GM21528 (cell line): ENCODE measurements at regions not wholly inside any gene's neighbourhood (a gene's known extent, or its start where the extent isn't known, plus 50 kb on each side); places are given as distances from the start of the nearest gene placed in this dataset.

Experiments
- ATAC-seq: cut with Tn5 transposase; IDR thresholded peaks from one replicate; pipeline ENCODE4 v1.9.1; 2021; ENCODE audit warnings: mild to moderate bottlenecking, moderate library complexity; ENCODE audit not compliant: unreplicated experiment, low FRiP score

DNA sequence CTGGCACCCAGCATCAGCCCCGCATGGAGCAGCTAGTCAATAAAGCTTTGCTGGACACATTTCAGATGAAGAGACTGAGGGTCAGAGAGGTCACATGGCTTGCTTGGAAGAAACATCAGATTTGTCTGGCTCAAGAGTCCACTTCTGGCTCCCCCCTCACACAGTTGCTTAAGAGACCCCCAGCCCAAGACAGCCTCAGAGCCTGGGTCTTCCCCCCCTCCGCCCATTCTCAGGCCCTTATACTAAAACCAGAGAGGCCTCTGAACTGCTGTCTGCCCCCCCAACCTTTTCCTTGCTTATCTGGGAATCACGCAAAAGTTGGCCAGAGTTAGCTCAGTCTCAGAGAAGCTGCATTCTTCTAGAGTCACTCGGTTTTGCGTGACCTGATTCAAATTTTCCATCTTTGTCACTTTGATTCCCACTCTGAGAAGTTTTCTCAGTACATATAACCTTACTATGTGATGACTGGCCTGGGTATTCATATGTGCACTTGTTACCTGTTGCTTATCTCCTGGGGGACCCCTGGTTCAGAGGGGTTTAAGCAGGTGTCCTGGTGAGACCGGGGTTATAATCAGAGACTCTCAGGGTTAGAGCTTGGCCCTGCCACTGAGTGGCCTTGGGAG, 145.4 kb upstream of the IER5L start:
- ATAC-seq, result no peak

DNA sequence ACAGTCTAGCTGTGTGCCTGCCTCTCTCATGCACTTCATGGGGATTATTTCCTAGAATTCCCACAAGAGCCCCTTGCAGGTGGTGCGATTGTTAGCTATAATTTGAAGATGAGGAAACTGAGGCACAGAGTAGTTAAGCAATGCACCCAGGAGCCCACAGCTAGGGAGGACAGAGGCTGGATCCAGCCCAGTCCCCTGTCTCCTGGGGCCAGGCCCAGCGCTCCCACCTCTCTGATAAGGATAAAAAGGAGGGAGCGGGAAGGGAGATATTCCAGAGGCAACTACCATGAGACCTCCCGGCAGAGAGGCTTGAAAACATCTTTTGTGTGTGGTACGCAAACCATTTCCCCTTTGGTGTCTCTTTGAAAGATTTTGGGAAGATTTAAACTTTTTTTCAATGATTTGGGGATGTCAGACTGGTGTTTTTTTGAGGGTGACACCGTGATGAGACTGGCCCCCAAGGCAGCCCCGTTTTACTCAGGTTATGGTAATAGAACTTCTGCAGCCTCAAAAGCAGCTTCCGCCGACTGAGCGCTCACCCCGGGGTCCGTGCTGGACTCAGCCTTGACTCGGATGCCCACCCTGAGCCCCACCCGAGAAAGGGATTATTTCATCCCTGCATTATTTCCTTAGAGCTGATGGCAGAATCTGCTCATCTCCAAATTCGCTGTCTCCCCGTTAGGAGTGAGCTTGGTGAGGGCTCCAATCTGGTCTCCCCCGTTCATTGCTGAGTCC, 144.7 kb upstream of the IER5L start:
- ATAC-seq, result no peak

DNA sequence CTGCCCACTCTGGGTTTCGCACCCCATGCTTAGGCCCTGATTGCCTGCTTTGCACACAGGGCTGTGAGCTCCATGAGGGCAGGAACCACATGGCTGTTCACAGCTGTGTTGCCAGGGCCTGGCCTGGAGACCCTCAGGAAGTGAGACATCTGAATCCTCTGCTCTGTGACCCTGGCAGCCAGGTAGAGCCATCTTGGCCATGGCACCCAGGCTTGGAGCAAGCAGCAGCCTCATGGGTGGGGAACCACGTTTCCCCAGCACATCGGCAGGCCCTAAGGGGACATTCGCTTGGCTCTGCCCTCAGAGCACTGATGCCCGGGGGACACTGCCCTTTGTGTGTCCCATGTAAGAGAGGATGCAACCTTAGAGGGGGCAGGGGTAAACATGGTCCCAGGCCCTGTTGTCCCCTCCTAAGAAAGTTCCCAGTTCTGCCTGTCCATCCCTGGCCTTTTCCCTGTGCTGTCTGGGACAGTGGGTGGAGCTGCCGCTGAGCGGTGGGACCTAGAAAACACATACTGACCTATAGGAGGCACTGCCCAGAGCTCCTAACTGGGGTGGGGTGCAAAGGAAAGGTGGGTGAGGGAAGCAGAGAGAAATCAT, 144.1 kb upstream of the IER5L start:
- ATAC-seq, result no peak

DNA sequence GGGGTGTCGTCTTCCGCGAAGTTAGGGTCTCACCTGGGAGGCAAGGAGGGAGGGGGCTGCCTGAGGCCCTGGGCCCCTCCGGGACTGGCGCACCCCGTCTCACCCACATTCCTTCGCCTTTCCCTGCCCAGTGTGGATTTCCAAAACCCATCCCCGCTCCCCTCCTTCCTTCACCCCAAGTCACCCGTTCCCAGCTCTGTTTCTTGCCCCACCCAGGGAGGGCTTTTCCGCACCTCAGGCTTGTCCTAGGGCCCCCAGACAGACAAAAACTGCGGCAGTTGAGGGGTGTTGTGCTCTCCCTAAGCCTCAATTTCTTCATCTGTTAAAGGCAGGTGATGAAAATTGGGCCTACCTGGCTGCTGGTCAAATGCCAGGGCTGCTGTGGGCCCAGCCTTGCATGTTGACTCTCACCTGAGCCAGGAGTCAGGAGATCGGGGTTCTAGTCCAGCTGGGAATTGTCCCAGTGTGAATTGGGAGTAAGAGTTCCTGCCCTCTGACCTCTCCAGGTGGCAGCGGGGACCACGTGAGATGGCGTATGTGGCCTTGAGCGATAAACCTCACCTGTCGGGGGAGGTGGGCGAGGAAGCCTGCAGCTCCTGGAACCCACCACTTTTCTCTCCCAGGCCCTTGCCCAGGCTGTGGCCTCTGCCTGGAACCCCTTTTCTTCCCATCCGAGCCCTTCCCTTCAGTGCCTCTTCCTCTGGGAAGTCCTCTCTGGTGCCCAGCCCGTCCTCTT, 143.4 kb upstream of the IER5L start:
- ATAC-seq, result no peak

DNA sequence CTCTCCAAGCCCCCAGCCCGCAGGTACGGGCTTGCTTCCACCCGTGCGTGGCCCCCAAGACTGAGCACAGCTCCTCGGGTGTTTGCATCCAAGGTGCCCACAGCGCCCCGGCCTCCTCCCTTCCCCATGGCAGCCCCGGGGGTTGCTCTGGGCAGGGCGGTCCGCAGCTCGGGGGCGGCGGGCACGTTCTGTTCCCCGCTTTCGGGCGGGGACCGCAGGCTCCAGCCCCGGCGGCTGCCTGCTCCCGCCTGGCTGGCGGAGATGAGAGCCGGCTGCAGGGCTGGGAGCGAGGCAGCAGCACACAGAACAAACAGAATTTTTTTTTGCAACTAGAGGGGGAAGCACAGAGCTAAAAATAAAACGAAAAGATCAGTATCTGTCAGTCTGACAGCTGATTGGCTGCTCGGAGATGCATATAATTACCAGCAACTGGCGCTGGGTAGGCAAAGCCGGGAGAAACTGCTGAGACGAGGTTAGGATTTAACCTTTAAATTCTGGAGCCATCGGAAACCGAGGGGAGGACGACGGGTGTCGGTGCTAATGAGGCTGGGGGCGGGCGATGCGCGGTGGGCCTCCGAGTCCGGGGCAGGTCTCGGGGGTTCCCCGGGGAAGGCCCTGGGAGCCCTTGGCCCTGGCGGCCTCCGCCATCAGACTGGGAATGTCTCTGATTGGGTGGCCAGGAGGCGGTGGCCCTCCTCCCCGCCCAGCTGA, 142.7 kb upstream of the IER5L start:
- no peak for ATAC-seq

DNA sequence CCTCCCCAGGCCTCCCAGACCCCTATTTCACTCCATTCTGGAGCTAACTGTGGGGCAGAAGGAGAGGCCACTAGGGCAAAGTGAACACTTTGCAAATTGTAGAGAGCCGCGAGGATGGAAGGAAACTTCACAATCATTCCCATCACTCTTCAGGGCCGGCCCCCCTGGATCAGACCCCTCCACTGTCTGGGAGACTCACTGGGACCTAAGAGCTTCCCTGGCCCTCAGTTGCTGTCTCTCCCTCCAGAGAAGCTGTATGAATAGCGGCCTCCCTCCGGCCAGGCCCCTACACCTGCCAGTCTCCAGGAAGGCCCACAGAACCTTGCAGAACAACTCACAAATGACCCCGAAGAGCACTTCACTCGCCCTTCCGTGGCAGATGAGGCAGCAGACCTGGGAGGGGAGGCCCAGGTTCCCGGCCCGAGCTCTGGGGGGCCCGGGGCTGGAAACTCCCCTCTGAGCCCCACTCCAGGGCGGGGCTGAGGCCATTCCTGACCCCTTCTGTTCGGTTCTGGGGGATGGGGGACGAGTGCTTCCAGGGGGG, 141.9 kb upstream of the IER5L start:
- no peak for ATAC-seq

DNA sequence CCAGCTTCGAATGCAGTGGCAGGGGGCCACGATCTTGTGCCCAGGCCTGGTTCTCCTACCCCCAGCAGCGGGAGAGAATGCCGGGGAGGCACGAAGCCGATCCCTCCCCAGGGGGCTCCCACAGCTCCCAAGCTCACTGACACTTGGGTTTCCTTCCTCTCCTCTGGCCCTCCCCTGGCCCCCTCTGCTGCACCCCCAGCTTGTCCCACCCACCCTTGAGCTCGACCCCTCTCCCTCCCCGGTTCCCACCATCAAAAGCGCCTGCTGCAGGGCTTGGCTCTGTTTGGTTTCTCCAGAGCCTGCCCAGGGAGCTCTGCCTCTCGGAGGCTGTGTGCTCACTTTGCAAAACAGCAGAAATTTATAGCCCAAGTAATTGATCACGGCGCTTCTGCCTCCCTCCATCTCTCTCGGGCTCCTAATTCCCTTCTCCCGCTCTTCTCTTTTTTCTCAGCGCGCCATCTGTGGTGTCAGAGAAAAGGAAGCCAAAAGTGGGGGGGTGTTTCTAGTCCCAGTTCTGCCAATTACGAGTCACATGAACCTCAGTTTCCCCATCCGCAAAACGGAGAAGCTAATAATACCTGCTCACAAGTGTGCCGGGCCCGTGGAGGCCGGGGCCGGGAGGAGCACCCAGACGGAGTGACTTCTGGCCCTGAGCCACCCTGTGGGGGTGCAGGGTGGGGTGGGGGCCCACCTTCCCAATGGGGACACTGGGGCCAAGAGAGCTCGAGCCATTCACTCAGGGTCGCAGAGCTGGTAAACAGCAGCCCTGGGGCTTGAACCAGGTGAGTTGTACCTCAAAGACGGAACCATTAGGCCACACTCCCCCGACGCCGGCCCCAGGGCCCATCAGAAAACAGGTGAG, 141.2 kb upstream of the IER5L start:
- no peak for ATAC-seq

DNA sequence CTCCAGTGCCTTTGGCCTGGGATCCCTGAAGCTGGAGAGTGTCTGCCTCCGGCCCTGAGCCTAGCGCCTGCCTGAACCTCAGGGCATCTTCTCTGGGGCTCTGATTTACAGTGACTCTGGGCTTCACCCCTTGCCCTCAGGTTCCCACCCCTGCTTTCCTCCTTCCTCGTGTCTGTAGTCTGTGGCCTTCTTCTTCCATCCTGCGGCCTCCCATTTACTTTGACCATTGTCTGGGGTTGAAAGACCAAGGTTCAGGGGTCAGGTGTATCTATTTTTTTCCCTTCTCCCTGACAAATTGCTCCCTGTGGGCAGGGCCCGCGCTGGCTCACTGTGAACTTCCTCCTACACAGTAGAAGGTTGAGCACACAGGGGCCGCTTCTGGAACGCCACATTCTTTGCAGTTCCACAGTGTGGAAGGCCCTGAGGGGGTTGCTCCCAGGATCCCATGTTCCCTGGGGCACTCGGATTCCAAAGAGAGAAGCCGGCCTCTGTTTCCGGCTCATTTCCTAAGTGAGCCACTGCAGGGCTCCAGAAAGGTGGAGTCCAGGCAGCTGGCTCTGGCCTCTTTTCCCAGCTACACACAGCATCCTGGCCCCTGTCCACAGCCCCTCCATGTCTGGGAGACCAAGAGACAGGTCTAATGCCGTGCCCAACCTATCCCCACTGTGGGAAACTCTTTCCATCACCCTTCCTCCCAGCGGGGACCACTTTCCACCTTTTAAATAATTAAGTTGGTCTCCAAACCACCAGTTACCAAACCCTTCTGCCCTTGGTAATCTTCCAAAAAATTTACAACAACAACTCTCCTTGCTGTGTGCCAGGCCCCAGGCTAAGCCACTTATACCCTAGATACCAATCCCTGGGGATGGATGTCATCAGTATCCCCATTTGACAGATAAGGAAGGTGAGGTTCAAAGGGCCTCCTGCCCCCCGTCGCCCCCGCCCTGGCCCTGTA, 140.3 kb upstream of the IER5L start:
- no peak for ATAC-seq

DNA sequence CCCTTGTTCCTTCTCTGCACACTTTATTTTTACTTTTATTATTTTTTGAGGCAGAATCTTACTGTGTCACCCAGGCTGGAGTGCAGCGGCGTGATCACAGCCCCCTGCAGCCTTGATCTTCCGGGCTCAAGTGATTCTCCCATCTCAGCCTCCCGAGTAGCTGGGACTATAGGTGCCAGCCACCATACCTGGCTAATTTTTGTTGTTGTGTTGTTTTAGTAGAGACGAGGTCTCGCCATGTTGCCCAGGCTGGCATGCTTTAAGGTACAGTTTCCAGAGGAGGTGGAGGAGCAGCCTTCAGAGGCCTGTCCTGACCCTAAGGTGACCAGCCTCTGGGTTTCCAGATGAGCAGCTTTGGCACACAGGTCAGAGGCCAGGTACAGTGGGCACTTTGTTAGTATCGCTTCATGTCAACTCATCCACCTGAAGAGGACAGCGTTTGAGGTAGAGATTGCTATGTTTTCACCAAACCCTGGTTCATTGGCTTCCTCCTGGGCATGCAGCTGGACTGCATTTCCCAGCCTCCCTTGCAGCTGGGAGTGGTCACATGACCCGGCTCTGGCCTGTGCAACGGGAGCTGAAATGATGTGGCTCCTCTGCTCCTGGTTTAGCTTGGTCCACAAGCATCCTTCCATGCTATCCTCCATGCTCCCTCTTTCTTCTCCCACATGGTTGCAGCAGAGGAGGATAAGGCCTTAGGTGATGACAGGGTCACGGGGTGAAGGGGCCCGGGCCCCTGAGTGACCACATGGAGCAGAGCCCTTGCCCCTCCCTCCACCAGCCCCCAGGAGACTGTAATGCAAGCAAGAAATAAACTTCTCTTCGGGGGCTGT, 139.3 kb upstream of the IER5L start:
- no peak for ATAC-seq

DNA sequence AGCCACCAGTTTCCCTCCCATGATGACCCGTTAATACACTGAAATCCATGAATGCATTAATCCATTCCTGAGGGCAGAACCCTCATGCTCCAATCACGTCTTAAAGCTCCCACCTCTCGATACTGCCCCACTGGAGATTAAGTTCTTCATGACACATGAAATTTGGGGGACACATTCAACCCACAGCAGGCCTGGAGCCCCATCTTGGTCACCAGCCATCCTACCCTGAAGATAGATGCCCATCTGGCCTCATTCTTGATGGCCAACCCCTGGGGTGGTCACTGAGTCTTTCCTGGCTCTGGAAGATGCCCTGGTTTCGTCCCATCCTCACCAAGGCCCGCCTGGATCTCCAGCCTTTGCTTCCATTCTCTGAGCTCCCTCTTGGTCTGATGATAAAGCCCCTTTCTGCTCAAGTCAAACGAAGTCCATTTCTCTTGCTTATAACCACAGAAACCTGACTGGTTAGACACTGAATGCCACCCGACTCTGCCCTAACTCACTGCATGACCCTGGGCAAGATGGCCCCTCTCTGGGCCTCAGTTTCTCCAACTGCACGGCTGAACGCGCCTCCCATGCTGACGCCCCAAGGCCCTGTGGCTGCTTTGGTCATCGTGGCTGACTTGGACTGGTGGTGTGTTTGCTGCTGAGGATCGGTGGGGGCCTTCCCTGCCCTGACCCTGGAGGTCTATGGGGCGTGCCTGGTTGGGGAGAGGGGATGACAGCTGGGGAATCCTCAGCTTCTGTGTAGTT, 138.4 kb upstream of the IER5L start:
- no peak for ATAC-seq

DNA sequence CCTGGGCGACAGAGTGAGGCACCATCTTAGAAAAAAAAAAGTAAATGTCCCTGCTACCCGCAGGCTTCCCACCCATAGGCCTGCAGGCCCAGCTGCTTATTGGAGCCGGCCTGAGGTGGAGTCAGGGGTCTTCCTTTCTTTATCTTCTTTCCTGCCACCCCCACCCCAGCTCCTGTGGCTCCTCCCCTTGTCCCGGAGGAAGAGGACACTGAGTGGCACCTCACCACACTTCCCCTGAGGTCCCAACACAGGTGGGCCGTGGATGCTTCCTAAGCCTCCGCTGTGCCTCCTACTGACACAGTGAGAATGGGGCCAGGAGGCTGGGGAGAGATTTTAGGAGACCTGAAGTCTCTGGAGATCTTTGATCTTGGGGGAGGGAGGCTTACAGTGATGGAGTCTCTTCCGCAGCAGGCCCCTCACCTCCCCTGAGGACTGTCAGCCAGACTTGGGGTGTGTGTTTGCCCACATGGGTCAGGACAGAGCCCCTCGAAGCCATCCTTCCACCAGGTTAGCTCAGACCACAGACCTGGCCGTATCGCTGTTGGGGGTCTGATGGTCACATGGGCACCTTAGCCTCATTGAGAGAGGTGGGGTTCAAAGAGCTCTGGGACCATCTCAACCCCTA, 135.4 kb upstream of the IER5L start:
- ATAC-seq, result no peak

DNA sequence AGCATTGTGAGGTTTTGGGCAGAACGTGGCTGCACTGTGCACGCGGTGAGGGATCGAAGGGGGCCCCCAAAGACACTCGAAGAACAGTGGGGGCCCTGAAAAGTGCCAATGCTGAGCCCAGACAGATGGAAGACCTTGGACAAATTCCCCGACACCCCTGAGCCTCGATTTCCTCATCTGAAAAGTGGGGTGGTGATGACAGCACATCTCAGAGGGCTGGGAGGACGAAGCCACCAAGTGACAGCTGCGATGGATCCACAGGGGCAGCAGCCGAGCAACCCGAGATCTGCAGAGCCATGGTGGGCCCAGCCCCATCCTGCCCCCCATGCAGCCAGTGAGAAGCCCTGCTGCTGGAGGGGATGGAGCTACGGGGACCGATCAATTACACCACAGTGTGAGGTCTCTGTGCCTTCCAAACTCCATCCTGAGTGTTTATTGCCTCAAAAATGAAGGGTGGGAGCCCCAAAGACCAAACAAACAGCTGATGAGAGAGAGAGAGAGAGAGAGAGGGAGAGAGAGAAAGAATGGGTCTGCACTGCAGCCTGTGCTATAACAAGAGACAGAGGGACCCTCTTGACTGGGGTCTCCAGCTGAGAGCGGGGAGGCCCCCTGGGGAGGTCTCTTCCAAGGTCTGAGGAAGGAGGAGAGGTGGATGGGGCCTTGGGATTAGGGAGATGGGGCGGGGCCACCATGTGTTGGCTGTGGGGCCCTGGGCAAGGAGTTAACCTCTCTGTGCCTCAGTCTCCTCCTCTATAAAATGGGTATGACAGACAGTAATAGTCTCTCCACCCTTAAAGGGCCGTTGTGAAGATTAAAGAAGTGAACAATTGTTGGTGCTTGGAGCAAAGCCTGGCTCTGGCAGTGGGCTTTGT, 134.4 kb upstream of the IER5L start:
- no peak for ATAC-seq

DNA sequence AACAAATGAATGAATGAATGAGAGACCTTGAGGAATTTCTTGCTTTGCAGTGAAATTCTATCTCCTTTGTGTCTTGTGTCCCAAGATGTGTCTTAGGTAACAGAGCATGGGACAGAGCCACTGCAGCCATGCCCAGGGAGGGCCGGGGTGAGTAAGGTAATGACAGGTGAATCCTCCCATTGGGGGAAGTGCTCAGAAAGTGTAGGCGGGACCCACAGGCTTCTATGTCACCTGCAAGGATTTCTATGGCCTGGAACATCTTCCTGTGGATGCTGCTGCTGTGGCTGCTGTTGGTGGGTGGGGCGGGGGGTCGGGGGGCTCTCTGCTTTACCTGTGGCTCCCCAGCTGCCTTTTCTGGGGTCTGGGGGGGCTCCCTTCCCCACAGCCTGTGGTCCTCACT, 133.6 kb upstream of the IER5L start:
- no peak for ATAC-seq

DNA sequence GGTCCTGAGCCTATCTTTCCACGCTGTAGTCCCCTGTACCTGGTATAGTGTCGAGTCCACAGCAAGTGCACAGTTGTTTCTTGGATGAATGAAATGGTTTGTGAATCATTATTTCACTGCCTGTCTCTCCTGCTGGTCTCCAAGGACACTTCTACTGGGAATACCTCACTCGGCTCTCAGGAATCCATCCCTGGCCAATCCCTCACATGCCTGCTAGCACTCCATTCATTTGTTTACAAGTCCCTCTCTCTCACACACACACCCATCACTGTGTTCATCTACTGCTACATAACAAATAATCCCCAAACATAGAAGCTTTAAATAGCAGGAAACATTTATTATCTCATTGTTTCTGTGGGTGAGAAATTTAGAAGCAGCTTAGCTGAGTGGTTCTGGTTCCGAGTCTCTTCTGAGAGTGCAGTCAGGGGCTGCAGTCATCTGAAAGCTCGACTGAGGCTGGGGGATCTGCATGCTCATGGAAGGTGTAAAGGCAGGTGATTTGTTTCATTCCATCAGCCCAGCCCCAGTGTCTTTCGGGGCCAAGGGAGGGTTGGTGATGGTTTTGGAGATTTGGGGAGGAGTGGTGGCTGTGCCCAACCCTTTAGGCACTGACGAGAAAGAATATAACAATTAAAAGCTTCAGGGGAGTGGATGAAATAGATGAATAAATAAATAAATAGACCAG, 132.7 kb upstream of the IER5L start:
- ATAC-seq, result no peak

DNA sequence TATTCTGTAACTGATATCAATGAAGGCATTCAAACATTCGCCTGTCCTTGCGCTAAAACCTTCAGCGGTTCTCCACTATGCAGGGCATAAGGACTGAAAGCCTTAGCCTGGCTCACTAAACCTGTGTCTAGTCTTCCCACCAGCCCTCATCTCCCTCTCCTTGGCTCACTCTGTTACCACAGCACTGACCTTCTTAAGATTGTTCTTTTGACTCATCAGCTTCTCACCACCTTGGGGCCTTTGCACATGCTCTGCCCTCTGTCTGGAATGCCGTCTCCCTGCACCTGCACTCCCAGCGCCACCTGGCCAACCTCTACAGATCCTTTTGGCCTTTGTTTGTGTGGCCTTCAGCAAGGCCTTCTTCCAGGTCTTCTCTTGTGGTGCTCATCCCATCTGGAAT, 131.8 kb upstream of the IER5L start:
- ATAC-seq, result no peak
